GM21619 (cell line): ENCODE measurements at regions not wholly inside any gene's neighbourhood (a gene's known extent, or its start where the extent isn't known, plus 50 kb on each side); places are given as distances from the start of the nearest gene placed in this dataset.
"Not testable (repeated sequence)": the region's sequence is repeated elsewhere in the genome, so short reads cannot be mapped to it uniquely, and the experiment has no call there.

ENCODE experiments used
- ATAC-seq: cut with Tn5 transposase; IDR thresholded peaks from one replicate; pipeline ENCODE4 v1.9.1; 2021; ENCODE audit not compliant: unreplicated experiment

- ATAC-seq = no peak
Measured at GRCh38 chr1:58931024-58931423, 147.2 kb upstream of the JUN start.

GRCh38 chr1:58931756-58932155 is 147.9 kb upstream of the JUN start:
- ATAC-seq = no peak

- ATAC-seq = no peak
Measured at GRCh38 chr1:58932859-58933598, 149.2 kb upstream of the JUN start.

- ATAC-seq = no peak
Measured at GRCh38 chr1:58933599-58933926, 149.7 kb upstream of the JUN start.

- ATAC-seq = no peak
Measured at GRCh38 chr1:58934706-58935105, 150.9 kb upstream of the JUN start.

- no peak for ATAC-seq
Measured at GRCh38 chr1:58936973-58937372, 153.1 kb upstream of the JUN start.

- ATAC-seq = no peak
Measured at GRCh38 chr1:58939146-58939545, 155.3 kb upstream of the JUN start.

- no peak for ATAC-seq
Measured at GRCh38 chr1:58939666-58940370, 156.0 kb upstream of the JUN start.

- ATAC-seq = peak; percentile 62
Measured at GRCh38 chr1:58941471-58942289, 157.8 kb upstream of the JUN start.

GRCh38 chr1:58942759-58943191 is 158.9 kb upstream of the JUN start:
- no peak for ATAC-seq

GRCh38 chr1:58943776-58944175 is 159.9 kb upstream of the JUN start:
- ATAC-seq = no peak

GRCh38 chr1:58944439-58944838 is 160.6 kb upstream of the JUN start:
- ATAC-seq = no peak

GRCh38 chr1:58946390-58946789 is 162.5 kb upstream of the JUN start:
- ATAC-seq = no peak

- no peak for ATAC-seq
Measured at GRCh38 chr1:58948671-58949070, 164.8 kb upstream of the JUN start.

- no peak for ATAC-seq
Measured at GRCh38 chr1:58949551-58950220, 165.8 kb upstream of the JUN start.

GRCh38 chr1:58950897-58951296 is 167.1 kb upstream of the JUN start:
- no peak for ATAC-seq

GRCh38 chr1:58953951-58954350 is 170.1 kb upstream of the JUN start:
- ATAC-seq = not testable (repeated sequence)

- ATAC-seq = not testable (repeated sequence)
Measured at GRCh38 chr1:58963287-58963686, 179.4 kb upstream of the JUN start.

GRCh38 chr1:58964428-58964827 is 180.6 kb upstream of the JUN start:
- no peak for ATAC-seq

GRCh38 chr1:58964880-58965279 is 181.0 kb upstream of the JUN start:
- ATAC-seq = no peak
